NCI-H2029 (cell line): ENCODE measurements at regions not wholly inside any gene's neighbourhood (a gene's known extent, or its start where the extent isn't known, plus 50 kb on each side); places are given as distances from the start of the nearest gene placed in this dataset.
A peak's percentile ranks its signal among the peaks of the same experiment; 100 is the strongest.

ENCODE experiments used
- DNase-seq: peaks from one replicate; lab custom pipeline; 2025; lab: John Stamatoyannopoulos, UW

DNA sequence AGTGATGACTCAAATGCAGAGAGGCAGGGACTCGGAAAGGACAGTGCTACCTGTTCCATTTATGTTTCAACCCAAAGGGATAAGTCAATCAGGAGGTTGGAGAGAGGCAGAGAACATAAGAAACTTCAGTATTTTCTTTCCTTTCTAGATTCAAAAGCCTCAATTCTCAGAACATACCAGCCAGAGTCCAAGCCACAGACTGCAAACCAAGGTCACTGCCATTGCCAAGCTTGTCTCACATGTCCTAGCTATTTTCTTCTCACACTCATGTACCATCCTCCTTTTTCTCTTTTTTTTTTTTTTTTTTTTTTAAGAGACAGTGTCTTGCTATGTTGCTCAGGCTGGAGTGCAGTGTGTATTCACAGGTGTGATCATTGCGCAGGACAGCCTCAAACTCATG is 111.7 kb upstream of the AKIP1 start:
- no peak for DNase-seq

DNA sequence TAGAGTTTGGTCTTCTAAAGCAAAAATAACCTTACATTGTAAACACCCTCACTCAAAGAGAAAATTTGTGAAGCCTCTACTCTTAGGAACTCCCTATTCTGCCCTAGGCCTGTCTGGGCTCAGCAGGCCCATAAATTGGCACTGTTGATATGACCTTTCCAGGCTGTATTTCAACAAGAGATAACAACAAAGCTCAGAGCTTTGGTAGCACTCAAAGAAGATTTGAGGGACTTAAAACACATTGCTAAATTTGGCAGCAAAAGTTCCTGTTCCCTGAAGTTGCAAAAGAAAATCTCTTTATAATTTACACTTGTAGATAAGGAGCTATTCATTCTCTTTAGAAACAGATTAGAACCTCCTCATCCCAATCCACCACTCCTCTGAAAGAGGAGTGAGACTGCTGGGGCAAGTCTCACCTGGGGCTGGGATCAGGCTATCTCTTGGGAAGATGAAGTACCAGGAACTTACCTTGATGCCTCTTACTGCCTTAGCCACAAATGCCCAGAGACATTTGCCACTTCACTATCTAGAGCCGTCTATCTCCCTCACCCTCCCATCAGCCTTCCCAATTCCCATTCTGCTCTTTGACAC is 110.4 kb upstream of the AKIP1 start:
- no peak for DNase-seq

DNA sequence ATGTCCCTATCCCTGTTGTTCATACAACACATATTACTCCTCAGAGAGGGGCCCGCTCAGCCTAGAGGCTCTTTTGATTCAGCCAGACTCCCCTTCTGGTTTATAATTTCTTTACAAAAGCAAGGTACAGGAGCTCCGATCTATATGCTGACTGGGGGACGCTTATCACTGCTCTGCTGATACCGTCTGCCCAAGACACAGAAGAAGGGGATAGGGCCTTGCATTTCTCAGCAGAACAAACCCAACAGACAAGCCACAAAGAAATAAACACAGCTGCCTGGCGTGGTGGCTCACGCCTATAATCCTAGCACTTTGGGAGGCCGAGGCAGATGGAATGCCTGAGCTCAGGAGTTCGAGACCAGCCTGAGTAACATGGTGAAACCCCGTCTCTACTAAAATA is 109.9 kb upstream of the AKIP1 start:
- no peak for DNase-seq

- DNase-seq, result no peak
Measured at GRCh38 chr11:8802251-8802650, 108.7 kb upstream of the AKIP1 start.

DNA sequence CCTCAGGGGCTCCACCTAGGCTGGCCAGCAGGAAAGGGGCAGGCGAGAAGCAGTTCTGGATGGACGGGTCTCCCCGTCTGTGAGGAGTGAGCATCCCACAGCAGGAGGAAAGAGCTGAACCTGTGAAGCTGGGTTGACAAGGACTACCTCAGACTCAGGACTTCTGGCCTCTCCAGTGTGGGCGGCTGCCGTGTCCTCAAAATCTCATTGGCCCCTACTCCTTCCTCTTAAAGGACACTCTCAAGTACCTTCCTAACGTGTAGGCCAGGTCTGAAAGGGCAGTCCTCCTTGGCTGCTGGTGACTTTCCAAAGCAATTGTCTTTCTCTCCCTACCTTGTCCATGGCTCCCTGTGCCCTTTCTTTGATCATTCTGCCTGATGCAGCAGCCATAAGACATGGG is 107.0 kb upstream of the AKIP1 start:
- DNase-seq, result no peak

DNA sequence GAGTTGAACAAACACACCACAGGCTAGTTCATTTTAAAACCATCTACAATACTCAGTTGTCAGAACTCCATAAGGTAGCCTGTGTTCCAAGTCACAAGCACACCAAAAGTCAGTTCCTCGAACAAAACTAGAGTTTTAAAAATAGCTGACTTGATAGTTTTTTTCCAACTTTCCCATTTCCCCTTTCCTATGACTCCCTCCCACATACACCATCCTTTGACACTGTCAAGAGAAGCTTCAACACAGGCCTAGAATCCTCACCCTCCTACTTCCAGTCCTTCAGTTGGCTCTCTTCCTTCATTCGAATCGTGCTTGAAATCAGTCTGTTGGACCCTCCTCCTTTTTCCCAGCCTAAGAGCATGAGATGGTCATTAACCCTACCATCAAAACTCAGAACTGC is 105.7 kb upstream of the AKIP1 start:
- DNase-seq, result no peak

- DNase-seq, result no peak
Measured at GRCh38 chr11:8806974-8807373, 104.0 kb upstream of the AKIP1 start.

DNA sequence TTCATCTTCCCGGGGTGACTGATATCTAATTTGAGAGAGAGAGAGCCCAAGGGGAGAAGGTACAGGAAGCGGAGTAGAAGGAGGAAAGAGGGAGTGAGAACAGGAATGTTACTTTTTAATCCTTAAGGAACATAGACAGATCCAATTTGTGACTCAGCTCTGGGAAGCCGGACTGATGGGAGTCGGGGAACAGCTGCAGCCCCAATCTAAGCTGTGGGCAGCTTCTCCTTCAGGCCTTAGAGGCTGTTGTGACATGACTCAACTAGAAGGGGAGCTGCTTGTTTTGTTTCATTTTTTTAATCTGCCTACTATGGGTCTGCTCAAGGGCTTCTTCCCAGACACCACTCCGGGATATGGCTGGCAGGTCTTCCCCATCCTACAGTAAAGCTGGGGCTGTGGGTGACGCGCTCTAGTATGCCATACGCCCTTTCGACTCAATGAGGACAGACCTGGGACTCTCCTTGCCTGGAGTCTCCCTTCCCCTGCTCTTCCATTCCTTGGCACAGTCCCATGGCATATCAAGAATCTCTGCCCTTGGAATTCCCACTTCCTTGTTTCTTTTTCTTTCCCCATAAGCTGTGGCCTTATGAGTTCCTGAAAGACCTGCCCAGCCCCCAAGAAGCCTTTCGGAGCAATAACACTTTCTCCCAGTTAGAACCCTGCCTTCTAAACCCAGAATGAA is 103.3 kb upstream of the AKIP1 start:
- DNase-seq, result no peak

- DNase-seq, result no peak
Measured at GRCh38 chr11:8808226-8808585, 102.8 kb upstream of the AKIP1 start.

GRCh38 chr11:8809241-8809938 is 101.6 kb upstream of the AKIP1 start:
- no peak for DNase-seq

DNA sequence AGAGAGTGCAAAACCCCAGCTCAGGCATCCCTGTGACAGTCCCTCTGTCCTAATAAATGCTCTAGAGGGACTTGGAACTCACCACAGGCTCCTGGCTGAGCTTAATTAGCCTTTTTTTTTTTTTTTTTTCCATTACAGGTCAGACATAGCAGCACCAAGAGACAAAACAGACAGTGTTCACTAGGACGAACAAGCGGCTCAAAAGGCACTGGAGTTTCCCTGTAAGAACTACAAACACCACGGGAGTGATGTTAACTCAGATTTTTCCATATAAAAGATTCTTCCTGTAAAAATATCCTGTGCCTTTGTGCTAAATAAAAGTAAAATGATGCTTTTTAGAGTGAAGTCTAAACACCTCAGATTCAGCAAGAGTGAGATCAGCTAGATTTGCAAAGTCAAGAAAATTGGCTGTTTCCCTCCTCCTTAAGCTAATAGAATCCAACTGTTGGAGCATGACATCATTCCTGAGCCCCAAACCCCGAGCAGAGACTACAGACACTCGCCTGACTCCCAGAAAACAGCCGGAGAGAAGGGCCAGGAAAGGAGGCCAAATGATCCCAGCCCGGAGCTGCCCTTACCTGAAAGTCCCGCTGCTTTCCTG is 101.0 kb upstream of the AKIP1 start:
- DNase-seq, result no peak

DNA sequence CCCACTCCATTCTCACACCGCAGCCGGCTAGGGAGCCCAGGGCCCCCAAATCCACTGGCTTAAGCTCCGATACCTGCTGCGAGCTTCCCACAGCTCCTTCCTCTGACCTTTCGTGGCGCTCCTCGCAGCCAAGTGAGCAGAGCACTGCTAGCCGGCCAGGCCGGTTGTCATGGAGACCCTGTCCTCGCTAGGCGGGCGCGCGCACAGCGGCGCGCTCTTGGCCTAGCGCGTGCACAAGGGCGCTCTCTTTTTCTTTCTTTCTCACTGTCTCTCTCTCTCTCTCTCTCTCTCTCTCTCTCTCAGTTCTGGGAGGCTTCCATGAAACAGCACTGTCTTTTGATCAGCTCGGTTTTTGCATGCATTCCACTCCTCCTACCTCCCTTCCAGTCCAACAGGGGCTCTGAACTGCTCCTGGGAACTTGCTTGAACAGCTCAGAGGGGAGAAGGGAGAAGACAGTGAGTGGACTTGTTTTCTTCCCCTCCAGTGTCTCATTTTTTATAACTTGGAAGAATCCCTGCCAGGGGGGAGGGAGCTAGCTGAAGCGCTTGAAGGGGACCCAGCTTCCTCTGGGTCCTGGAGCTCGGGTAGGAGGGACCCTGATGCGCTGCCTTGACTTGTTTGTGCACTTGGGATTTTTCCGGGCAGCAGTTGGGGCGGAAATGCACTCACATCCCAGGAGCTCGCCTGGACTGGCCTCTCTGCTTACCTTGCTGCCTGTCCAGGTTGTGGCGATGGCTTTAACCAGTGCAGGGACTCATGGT is 100.3 kb upstream of the AKIP1 start:
- DNase-seq, result peak; percentile 81

- DNase-seq, result no peak
Measured at GRCh38 chr11:8811571-8811970, 99.4 kb upstream of the AKIP1 start.

- no peak for DNase-seq
Measured at GRCh38 chr11:8812438-8812837, 98.6 kb upstream of the AKIP1 start.

DNA sequence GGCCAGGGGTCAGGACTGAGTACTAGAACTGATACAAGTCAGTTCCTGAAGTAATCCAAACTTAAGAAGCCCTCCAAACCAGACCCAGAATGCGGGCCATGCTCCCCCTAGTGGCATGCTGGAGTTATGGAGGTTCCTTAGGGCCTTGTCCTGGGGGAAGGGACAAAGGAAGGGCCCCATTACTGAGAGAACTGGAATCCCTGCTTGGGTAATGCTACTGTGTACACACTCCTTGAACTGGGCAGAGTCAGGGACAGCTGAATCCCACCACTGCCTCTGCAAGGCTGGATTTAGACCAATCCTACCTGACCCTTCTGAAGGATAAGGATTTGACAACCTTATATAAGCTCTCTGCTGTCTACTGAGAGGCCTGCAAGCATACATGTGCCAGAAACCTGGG is 97.3 kb upstream of the AKIP1 start:
- DNase-seq, result peak; percentile 40

DNA sequence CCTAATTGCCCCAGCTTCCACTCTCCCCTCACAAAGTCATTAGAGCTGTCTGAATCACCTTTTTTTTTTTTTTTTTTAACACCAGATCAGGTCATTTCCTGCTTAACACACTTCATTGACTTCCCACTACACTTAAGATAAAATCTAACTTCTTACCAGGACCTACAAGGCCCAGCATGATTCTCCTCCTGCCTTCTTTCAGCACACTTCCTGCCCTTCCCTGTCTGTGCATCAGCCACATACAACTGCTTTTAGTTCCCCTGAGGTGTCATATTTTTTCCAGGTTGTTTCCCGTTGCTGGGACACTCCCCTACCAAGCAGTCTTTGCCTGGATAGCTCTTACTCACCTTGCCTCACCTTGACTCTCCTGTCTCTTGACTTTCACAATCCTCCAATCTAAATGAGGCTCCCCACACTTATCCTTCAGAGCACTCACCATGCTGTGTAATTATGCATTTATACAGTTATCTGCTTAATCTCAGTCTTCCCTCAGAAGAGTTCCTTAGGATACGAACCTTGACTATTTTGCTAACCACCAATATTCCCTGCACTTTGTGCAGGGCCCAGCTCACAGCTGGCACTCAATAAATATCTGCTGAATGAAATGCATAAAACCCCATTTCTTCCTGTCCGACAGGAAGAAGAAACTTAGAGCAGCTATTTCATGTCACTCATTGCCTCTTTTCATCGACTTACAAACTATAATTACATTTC is 96.6 kb upstream of the AKIP1 start:
- no peak for DNase-seq

DNA sequence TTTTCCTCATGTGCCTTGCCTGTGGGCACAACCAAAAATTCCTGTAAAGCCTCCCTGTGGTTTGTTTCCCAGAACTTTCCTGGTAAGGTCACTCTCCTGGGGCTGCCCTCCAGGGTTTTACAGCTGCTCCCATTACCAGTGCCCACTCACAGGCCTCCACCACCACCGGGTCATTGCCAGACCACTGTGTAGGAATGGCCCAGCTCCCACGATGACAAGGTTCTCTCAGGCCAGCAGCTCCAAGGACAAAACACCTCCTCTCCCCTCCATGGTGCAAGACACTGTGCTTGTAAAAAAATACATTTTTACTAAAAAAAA is 96.1 kb upstream of the AKIP1 start:
- DNase-seq, result no peak

GRCh38 chr11:8818421-8818820 is 92.6 kb upstream of the AKIP1 start:
- no peak for DNase-seq

DNA sequence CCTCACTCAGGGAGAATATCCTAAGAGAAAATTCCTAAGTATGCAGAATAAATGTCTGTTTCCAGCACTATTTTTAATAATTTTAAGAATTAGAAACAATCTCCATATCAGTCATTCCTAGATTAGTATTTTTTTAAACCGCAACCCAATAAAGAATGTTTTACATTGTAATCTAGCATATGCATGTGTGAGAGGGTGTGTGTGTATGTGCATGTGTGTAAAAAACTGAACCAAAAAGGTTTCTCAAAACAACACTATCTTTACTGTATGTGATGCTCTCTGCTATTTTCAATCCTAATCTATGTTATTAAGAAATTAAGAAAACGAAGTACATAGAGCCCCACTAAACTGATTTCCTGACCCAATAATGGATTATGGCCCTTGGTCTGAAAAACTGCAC is 90.6 kb upstream of the AKIP1 start:
- no peak for DNase-seq

GRCh38 chr11:8822469-8822868 is 88.5 kb upstream of the AKIP1 start:
- no peak for DNase-seq

GRCh38 chr11:8823174-8823742 is 87.7 kb upstream of the AKIP1 start:
- DNase-seq, result no peak
